C1 segment of cervical spinal cord (tissue), 14 donors: ENCODE measurements at regions not wholly inside any gene's neighbourhood (a gene's known extent, or its start where the extent isn't known, plus 50 kb on each side); places are given as distances from the start of the nearest gene placed in this dataset.

Source experiments
- DNase-seq, 14 donors: peaks; one replicate each; lab custom pipeline; 2025; lab: John Stamatoyannopoulos, UW

DNA sequence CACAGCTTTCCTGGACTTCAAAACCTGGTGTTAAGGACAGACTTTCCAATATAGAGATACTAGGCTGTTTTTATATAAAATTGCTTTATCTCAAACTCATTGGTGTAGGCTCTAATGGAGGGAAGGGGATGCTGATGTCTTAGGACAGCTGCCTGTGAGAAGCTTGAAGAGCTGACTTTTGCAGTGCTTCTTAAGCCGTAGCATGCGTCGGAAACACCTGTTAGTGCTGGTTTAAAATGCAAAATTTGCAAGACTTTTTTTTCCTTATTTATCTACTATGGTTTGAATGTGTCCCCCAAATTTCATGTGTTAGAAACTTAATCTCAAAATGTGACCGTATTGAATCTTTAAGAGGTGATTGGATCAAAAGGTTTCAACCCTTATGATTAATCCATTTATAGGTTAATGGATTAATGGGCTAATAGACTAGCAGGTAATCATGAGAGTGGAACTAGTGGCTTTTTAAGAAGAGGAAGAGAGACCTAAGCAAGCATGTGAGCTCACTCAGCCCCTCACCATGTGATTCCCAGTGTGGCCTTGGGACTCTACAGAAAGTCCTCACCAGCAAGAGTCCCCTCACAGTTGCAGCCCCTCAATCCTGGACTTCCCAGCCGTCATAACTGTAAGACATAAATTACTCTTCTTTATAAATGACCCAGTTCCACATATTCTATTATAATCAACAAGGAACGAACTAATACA lies 60.9 kb upstream of the FUT8 start:
- DNase-seq: no peak

DNA sequence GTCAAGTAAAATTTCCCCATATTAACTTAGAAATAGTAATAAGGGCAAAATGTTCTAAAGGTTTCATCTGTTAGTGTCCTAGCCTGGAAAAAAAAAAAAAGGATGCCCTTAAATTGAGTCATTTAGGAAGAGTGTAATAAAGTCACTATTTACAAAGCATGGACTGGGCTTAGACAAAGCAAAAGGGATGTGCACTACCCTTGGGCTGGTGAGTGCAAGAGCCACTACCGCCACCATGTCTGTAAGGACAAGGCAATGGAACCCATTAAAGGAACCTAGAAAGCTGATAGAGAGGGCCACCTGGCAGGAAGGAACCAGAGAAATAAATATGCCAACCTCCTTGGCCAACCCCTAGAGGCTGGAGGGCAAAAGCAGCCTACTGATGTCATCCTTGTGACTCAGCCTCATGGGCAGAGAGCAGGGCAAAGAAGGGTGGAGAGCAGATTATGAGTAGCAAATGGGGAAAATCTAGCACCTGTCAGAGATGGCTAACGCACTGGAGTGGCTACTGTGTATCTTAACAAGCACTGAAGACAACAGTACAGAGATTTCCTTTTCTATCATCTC lies 59.5 kb upstream of the FUT8 start:
- DNase-seq: no peak

DNA sequence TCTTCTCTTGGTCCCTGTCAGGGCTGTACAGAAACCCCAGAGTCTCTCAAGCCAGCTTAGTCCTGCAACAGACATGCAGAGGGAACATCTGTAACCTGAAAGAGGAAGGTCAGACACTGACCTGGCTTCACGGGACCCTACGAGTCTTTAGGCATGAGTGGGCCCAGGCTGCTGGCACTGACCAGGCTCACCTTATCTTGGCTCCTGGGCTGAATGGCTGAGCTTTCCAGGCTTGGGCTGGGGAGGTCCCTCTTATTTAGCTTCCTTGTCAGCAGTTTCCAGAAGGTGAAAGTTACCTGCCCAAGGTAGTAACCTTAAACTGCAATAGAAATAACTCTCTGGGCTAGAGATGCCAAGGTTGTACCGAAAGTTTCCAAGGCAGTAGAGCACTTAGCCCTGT lies 58.4 kb upstream of the FUT8 start:
- no peak for DNase-seq

DNA sequence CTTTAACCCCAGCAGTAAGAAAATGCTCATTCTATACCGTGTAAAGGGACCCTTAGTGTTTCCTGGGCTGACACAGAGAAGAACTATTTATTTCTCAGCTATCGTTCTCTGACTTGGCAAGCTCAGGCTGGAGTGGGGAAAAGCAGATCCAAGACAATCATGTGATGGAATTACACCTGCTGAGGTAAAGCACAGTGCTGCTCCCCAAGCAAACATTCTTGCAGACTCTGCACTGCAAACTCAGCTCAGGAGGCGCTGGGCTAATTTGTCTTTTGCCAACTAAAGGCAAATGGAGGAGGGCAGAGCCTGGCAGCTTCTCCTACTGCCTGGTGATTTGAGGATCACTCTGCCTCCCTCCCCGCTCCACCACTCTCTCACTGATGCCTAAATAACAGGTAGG lies 57.8 kb upstream of the FUT8 start:
- DNase-seq: peak in 1 of 14 donors; percentile 8

DNA sequence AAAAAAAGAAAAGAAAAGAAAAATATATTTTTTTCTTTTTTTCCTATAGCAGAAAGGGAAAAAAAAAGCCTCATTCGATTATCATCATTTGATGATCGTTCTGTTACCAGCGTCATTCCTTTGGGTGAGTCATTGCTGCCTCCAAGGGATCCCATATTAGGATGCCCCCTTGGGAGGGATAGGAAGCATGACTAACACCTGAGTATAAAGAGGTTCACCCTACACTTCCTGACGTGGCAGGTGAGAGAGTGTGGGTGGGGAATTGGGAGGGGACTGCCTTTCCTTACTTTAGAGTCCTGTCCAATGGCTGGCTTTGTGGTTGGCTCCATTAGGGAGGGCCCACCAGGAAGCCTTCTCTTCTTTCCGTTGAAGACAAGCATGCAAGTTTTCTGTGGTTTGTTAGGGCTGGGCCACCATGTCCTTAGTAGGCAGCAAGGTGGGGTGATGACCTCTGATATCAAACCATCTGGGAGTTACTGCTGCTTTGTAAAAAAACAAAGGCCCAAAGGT lies 56.1 kb upstream of the FUT8 start:
- DNase-seq: no peak

DNA sequence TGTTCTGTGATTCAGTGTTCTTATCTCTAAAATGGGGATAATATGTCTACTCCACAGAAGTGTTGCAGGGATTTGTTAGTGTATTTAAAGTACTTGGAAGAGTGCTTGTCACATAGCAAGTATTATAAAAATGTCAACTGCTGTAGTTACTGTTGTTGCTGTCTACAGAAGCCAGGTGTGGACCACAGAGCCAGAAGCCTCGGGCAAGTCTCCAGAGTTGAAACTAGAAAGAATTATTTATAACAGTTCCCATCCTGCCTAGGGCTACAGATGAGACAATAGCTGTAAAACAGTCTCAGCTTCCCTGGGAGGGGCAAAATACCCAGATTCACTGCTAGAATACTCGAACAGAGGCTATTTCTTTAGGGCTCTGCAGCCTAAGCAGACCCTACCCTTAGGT lies 55.4 kb upstream of the FUT8 start:
- no peak for DNase-seq

DNA sequence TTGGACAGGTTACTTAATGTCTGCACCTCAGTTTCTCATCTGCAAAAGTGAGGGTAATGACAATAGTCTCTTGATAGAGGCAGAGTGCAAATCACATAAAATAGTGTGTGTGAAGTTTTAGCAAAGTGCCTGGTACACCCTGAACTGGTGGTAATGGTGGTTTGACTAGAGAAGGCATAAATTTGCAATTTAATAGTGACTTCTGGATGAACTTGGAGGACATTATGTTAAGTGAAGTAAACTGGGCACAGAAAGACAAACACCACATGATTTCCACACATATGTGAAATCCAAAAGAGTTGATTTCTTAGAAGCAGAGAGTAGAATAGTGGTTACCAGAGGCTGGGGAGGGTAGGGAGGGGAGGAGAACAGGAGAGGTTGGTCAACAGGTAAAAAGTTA lies 54.8 kb upstream of the FUT8 start:
- no peak for DNase-seq

DNA sequence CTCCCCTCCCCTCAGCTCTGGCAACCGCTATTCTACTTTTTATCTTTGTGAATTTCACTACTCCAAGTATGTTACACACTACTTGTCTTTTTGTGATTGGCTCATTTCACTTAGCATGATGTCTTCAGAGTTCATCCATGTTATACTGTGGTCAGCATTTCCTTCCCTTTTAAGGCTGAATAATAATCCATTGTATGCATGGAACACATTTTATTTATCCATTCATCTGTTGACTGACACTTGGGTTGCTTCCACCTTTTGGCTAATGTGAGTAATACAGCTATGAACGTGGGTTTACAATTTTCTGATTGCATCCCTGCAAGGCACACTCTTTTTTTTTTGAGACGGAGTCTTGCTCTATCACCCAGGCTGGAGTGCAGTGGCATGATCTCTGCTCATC lies 53.0 kb upstream of the FUT8 start:
- no peak for DNase-seq

DNA sequence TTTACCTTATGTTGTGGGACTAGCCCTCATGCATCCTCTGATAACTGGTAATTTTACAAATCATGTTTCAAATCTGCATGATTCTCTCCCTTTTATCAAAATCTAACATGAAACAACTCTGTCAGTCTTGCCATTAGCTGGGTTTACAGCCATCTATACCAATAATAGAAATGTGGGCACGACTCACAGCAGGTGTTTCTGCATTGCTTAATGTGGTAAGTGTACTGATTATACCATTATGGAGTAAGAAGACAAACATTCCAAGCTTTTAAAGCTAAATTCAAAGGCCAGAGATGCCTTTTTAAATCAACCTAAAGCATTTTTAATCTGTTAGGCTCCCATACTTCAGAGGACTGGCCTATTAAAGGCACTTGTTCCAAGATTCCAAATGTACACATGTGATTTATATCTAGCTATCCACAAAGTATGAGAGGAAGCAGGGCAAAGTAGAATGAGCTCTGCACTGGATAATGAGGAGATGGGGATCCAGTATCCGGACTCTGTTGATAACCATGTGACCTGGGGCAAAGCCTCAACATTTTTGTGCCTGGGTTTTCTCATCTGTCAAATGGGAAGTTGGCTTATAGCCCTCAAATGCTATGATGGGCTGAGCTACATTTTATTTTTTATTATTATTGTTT lies 52.3 kb upstream of the FUT8 start:
- DNase-seq: no peak

DNA sequence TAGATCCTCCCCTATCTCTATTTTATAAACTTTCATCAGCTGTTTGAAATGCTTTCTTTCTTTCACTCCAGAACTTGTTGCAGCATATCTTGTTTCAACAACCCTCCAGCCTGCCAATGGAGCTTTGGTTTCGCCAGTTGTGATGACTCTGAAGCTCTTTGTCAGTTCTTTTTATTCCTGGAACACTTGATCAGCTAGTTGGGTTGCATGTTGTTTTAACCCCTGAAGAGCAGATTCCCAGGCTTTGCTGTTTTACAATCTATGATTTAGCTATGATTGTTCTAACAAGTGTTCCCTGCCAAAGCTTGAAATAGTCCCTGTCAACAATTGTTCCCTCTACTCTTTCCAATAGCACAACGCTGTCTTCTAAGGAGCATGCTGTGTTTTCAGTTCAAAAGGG lies 50.6 kb upstream of the FUT8 start:
- peak in 5 of 14 donors; percentile 16 to 59 (median 40) for DNase-seq
